ENCODE measurements at regions not wholly inside any gene's neighbourhood (a gene's known extent, or its start where the extent isn't known, plus 50 kb on each side); places are given as distances from the start of the nearest gene placed in this dataset.

DNA sequence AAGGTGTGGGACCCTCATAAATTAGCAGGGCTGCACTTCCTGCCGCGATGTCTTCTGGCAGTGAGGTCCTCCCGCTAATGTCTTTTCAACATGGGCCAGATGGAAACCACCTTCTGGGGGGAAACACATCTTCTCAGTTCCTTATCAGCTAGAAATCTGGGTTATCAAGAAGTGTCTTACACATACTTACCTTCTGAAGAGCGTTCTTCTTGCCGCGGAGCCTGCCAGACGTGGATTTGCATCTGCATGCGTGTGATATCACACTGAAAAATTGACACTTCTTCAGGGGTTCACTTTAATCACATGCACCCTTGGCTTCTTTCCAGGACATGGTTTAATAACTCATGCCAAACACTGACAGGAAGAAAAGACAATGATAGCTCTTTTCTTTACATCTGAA is 163.5 kb upstream of the SOX11 start:
- FAIRE-seq = no peak
- TF ChIP-seq, protein P1, sequence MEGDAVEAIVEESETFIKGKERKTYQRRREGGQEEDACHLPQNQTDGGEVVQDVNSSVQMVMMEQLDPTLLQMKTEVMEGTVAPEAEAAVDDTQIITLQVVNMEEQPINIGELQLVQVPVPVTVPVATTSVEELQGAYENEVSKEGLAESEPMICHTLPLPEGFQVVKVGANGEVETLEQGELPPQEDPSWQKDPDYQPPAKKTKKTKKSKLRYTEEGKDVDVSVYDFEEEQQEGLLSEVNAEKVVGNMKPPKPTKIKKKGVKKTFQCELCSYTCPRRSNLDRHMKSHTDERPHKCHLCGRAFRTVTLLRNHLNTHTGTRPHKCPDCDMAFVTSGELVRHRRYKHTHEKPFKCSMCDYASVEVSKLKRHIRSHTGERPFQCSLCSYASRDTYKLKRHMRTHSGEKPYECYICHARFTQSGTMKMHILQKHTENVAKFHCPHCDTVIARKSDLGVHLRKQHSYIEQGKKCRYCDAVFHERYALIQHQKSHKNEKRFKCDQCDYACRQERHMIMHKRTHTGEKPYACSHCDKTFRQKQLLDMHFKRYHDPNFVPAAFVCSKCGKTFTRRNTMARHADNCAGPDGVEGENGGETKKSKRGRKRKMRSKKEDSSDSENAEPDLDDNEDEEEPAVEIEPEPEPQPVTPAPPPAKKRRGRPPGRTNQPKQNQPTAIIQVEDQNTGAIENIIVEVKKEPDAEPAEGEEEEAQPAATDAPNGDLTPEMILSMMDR (IDR thresholded peaks at IDR 0.05; ENCODE audit: insufficient read depth, missing control alignments) = no peak

DNA sequence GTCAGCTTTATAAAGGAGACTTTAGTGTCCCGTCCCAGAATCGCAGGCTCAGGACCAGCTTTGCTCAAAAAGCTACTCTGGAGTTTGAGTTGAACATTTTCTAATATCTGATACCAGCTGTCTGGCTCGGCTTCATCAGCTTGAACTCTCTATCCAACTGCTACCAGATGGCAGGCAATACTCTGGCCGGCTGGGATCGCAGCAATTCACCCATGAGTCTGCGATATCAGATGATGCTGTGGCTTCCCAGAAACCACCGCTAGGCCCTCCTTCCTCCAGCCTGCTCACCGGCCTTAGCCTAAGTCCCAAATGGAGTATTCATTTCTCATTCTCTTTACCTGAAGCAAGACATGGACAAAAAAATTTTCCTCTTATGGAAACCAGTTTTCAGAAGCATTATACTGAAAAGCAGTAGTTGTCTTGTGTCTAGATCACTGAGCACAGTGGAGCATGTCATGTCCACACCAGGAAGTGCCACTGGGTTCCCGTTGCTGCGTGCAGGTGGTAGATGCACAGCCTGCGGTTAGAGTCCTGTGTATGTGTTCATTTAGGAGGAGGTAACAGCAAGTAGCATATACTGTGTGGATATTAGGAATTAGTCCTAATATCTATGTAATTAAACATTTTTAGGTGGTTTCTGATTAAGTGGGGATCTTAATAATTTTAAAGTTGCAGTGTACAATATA is 162.0 kb upstream of the SOX11 start:
- FAIRE-seq = no peak

More for the DNA sequence above, 163.5 kb upstream of the SOX11 start:
- DNase-seq (ENCODE audit: insufficient read length, low spot score) = no peak

DNA sequence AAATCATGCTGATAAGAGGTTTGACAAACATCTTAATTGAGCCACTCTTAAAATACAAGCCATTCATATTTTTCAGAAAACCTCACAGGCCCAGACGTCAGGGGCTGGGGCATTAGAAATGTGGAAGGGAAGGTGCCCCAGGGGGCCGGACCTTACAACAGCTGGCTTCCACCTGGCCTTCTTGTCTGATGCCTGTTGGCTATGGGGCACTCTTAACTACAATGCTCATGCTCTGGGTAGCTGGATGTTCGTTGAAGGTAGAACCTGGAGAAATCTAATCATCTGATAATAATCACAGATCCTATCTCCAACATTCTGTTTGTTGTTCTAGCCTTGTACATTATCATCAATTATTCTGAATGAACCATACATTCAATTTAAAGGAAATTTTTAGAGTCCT is 156.9 kb upstream of the SOX11 start:
- DNase-seq (ENCODE audit: insufficient read length, low spot score) (no peak), FAIRE-seq (no peak)
- TF ChIP-seq, protein P1 (IDR thresholded peaks at IDR 0.05; ENCODE audit: insufficient read depth, missing control alignments) = no peak

More for the DNA sequence above, 162.0 kb upstream of the SOX11 start:
- TF ChIP-seq, protein P1 (IDR thresholded peaks at IDR 0.05; ENCODE audit: insufficient read depth, missing control alignments) = no peak
- no peak for DNase-seq (ENCODE audit: insufficient read length, low spot score)

DNA sequence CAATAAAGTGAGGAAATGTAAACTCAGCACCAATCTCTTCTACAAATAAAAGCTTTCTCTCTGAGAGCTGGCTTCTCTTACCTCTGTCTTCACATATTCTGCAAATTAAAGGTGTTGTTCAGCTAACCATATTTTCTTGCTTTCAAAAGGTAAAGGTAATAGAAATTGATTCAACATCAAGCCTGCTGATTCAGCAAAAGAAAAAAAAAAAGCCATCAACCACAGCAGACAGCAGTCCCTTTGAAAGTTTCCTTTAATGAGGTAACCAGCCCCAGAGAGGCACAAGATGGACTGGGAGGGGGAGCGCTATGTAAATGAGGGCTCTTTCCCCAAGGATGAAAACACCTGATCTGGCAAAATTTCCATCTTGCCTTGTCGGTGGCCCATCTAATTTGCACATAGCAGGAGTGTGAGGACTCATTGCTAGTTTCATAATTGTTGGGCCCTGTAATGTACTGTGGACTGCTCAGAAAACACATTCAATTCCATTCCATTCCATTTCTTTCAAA is 154.9 kb upstream of the SOX11 start:
- FAIRE-seq (no peak), DNase-seq (ENCODE audit: insufficient read length, low spot score) (no peak)
- TF ChIP-seq, protein P1 (IDR thresholded peaks at IDR 0.05; ENCODE audit: insufficient read depth, missing control alignments) = no peak

DNA sequence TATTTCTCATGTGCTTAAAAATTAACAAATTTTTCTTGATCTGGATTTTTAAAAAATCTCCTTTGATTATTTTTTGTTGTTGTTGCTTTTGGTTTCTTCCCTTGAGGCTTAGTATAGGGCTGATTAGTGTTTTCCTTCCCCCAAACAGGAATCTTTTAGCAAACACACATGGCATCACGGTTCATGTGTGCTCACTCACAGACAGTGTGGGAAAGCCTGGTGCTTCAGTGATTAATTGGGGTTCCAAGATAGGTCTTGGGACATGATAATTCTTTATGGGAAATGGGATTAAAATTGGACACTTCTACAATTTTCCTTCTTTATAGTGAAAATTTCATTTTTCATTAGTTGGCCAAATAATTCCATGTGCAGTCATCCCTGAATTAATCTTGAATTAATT is 153.9 kb upstream of the SOX11 start:
- FAIRE-seq = no peak
- TF ChIP-seq, protein P1 (IDR thresholded peaks at IDR 0.05; ENCODE audit: insufficient read depth, missing control alignments) = no peak

DNA sequence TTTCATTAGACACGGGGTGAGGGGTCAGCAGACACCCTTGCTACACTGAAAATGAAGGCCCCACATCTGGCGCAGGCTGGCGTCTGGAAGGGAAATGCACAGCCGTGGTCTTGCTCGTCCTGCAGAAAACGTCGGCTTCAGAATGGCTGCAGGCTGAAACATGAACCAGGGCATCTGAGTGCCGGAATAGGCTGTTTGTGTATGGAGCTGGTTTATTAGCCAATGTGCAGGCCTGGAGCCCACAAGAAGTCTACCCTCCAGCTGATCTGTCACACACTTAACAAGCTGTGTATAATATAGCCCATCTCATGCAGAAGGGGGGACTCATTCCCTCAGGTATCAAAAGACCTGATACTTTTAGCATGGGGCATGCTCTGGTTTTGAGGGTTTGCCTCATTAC is 153.4 kb upstream of the SOX11 start:
- TF ChIP-seq, protein P1 (IDR thresholded peaks at IDR 0.05; ENCODE audit: insufficient read depth, missing control alignments) = no peak
- FAIRE-seq (no peak), DNase-seq (ENCODE audit: insufficient read length, low spot score) (no peak)

More for the DNA sequence above, 153.9 kb upstream of the SOX11 start:
- no peak for DNase-seq (ENCODE audit: insufficient read length, low spot score)

Measured in D721Med (cell line).